NCI-H1930 (cell line): ENCODE measurements at regions not wholly inside any gene's neighbourhood (a gene's known extent, or its start where the extent isn't known, plus 50 kb on each side); places are given as distances from the start of the nearest gene placed in this dataset.

ENCODE experiments used
- DNase-seq, 2 experiments: peaks; one replicate each; lab custom pipeline; 2025; lab: John Stamatoyannopoulos, UW

DNA sequence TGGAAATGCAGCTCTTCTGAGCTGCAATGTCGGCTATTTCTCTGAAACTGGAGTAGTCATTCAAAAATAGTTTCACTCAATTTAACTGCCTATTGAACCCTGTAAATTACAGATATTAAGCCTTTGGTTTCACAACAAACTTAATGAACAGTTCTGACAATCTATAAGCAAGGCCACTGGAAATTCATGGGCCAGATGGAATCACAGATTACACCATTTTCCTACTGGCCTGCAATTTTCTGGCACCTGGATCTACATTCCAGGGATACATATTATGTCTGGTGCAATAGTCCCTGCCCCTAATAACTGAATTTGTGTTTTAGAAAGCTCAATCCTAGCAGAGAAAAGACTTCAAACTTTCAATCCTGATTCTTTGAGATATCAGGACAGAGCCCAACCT lies 551.7 kb downstream of the RNF144A start:
- DNase-seq, result no peak

GRCh38 chr2:7471185-7471584 lies 554.0 kb downstream of the RNF144A start:
- DNase-seq, result no peak

DNA sequence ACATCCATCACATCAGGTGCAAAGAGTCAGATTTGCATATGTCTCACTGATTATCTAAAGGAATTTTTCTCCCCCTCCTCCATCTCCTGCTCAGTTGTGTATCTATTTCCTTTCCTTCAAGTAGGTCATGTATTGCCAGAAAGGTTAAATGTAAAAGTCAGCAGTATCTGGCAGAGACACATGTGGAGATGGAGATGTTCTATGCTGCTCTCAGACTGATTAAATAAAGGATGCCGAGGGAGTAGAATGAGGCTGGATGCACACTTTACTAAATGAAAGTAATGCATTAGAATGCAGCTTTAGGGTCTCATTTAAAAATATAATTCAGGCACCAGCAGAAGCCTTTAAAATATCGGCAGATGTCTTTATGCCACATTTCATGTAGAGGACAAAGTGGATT lies 555.3 kb downstream of the RNF144A start:
- DNase-seq, result no peak

DNA sequence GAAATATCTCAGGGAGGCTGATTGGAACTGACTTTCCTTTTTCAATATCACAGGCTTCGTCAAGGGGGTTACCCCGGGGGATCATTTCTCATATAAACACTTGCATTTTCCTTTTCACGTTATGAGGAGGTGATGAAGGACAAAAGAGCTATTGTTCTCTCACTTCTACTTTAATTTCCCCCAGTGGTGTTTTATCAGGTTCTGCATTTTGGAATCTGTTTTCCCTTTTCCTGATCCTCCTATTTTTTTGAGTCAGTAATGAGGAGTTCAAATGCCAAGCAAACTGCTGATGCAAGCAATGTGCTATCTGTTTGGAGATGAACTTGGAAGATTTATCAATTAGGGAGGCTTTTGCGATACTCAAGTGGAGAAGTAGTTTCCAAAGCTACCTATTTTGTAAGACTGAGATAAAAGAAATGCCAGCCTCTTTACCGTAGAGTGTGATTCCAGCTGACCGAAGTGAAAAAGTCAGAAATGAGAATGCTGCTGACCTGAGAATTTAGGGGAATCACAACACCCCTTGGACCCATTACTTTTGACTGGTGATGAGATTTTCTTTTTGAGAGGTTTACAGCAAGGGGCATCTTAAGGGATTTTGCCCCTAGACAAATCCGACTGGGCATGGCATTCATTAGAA lies 556.0 kb downstream of the RNF144A start:
- no peak for DNase-seq

- no peak for DNase-seq
Measured at GRCh38 chr2:7476371-7476770, 559.2 kb downstream of the RNF144A start.

DNA sequence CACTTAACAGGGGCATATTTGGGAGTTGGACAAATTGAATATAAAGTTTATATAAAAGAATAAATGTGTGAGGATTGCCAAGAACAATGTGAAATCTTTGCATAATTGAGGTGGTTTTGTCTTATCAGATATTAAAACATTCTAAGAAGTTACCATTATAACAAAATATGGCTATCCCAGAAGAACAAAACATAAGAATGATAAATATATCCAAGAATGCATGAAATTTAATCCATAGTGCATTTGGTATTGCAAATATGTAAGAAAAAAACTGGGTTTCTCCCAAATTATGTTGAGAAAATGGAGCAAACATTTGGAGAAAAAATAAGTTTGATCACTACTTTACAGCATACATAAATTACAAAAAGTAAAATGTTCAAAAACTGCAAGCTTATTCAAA lies 562.4 kb downstream of the RNF144A start:
- no peak for DNase-seq

- DNase-seq, result no peak
Measured at GRCh38 chr2:7480431-7480830, 563.2 kb downstream of the RNF144A start.

DNA sequence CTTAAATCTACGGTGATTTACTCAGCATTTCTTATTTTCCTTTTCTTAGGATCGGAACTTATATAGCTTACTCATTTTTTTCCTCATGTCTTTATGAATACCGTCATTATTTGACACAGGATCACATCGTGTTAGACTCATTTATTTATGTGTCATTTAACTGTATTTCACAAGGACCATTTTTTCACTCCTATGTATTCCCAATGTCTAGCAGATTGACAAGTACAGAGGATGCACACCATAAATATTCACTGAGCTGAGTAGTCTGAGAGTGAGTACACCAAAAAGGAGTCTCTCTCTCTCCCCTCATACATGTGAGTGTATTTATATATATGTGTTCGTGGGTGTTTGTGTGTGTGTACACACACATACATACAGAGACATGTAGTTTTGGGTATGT lies 573.5 kb downstream of the RNF144A start:
- no peak for DNase-seq

GRCh38 chr2:7492719-7493118 lies 575.5 kb downstream of the RNF144A start:
- no peak for DNase-seq

GRCh38 chr2:7497178-7497577 lies 580.0 kb downstream of the RNF144A start:
- DNase-seq, result no peak

DNA sequence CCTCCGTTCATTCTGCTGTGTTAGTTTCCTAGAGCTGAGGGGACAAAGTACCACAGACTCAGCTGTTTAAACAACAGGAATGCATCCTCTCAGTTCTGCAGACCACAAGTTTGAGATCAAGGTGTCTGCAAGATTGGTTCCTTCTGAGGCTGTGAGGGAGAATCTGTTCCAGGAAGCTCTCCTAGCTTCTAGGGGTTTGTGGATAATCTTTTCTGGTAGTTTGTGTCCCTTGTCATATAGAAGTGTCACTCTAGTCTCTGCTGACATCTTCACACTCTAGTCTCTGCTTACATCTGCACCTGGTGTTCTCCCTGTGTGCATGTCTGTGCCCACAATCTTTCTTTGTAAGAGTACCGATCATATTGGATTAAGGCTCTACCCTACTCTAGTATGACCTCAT lies 581.8 kb downstream of the RNF144A start:
- DNase-seq, result no peak

GRCh38 chr2:7502336-7502735 lies 585.1 kb downstream of the RNF144A start:
- no peak for DNase-seq

- peak; percentile 4 to 34 for DNase-seq
Measured at GRCh38 chr2:7508296-7508943, 591.2 kb downstream of the RNF144A start.

DNA sequence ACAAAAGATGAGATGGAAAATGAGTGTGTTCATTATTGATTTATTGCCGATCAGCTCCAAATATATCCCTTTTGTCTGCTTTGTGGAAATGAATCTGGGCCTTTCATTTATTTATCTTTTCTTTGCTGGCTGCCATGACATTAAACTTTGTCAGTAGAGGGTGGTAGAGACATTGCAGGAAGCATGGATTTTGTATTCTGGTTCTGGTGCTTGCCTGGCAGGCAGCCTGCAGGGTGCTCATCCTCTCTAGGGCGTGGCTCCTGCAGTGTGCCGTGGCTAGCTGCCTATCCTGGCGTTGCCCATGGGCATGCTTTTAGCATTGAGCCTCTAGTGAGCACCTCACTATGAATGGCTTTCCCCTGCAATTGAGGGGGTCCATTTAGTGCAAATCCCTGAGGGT lies 593.1 kb downstream of the RNF144A start:
- no peak for DNase-seq

GRCh38 chr2:7513834-7514233 lies 596.6 kb downstream of the RNF144A start:
- DNase-seq, result no peak

GRCh38 chr2:7515327-7515726 lies 598.1 kb downstream of the RNF144A start:
- no peak for DNase-seq

GRCh38 chr2:7516484-7517063 lies 599.4 kb downstream of the RNF144A start:
- DNase-seq, result no peak

DNA sequence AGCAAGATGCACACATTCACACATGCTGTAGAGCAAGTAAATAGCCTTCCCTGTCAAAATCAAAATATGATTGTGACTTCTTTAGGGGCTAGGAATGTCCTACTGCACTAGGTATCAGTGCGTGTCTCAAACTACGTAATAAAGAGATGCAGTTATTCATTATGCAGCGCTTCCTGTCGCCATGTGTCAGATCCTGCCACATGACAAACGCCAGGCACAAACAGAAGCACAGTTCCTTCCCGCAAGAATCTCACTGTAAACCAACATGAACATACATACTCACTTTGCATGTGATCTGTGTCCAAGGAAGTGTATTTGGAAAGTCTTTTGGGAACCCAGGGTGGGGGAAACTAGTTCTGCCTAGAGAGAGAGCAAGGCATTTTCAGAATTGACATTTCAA lies 599.9 kb downstream of the RNF144A start:
- DNase-seq, result no peak

DNA sequence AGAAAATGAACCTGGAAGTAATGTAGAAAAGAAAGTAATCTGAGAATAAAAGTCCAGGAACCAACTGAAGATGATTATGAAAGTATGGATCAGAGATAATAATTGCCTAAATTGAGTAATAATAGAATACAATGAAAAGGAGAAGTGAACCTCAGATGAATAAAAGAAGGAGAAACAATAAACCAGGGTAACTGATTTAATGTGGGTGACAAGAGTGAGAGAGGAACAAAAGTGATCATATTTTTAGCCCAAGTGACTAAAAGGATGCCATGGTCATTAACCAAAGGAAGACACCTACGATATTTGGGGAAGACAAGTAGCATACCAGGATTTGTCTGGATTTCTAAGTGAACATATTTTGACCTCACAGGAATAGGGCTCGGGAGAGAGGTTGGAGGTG lies 600.6 kb downstream of the RNF144A start:
- no peak for DNase-seq

DNA sequence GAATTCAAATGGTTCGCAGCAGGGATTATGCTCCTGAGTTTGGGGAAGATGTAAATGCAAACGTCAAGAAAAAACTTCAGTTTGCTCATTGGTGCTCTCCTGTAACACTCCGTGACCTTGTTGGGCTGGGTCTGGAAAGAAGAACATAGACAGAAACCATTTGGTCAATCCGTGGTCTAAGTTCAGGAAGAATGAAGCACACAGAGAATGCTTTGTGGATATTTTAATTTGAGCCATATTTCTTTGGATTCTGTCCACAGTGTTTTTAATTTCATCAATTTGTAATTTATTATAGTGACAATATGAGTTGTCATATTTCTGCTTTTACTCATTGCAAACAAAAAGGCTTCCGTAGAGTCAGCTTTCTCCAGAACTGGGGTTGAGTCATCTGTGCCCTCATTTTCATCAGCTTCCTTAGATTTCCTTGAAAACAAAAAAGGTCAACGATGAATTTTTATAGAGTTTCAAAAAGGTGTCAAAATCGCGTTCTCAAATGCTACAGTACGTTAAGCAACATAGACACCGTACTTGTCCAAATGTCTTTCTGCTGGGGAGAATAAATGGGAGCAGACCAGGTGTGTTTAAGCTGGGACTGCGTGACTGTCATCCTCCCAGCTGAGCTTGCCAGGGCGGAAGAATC lies 606.4 kb downstream of the RNF144A start:
- no peak for DNase-seq

GRCh38 chr2:7524195-7524594 lies 607.0 kb downstream of the RNF144A start:
- no peak for DNase-seq

DNA sequence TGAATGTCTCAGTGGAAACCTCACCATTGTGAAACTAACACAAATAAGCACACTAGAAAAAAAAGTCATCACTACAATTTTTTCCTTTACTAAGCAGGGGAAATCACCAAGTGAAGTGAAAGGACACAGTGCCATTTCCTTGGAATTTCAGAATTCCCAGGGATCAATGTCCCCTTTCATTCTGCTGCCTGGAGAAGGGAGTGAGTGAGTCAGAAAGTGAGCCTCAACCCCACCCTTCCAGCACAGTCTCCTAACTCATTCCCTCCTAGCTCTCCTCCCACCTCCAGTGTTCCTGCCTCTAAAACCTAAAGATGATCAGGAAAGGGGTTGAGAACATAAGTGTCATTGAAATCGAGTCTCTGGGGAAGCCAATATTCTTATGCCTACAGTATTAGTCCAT lies 608.5 kb downstream of the RNF144A start:
- DNase-seq, result no peak

GRCh38 chr2:7527165-7527722 lies 610.0 kb downstream of the RNF144A start:
- DNase-seq, result no peak
